Epithelial cell of prostate (primary cell): ENCODE measurements at regions not wholly inside any gene's neighbourhood (a gene's known extent, or its start where the extent isn't known, plus 50 kb on each side); places are given as distances from the start of the nearest gene placed in this dataset.
"Not testable (repeated sequence)": the region's sequence is repeated elsewhere in the genome, so short reads cannot be mapped to it uniquely, and the experiment has no call there.

Source experiments
- DNase-seq: peaks from one replicate; pipeline ENCODE4 v3.0.0-alpha.2; 2011; ENCODE audit warnings: low read depth, low spot score
- H3K27ac ChIP-seq: fragments of 450-650 bp; 2 replicates; pipeline ENCODE4 v1.5.1; 2017; ENCODE audit warnings: mild to moderate bottlenecking

DNA sequence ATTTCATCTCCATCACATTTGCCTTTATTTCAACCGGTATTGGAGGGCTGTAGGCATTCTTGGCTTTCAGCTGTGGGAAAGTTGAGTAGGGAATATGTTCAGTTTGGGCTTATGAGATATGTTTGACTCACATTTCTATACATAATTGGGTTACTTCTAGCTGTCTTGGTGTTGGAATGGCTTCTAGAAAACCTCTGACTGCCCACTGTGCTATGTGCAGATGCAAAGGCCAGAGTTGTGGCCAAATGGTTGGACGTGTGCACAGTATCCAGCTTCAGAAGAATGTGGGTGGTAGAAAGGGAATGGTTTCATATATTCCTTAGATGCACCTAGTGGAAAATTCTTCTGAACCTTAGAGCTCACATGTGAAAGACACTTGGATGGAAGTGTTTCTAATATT lies 92.6 kb upstream of the H2AZ1 start:
- no peak for DNase-seq
- no peak overlapping the region for H3K27ac ChIP-seq

DNA sequence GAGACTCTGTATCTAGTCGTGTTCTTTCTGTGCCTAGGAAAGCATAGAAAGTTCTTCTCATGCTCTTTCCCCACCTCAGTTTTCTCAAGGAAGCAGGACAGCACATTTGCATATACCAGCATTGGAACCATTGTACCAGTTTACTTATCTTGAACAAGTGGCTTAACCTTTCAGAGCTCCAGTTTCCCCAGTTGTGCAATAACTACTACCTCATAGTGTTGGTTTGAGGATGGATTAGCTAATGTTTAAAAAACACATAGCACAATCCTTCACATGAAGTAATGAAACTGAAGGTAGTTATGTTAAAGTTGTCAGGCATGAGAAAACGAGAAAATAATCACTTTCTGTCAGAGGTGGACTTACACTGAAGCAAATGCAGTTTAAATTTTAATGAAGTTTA lies 92.2 kb upstream of the H2AZ1 start:
- no peak for DNase-seq
- no peak overlapping the region for H3K27ac ChIP-seq

DNA sequence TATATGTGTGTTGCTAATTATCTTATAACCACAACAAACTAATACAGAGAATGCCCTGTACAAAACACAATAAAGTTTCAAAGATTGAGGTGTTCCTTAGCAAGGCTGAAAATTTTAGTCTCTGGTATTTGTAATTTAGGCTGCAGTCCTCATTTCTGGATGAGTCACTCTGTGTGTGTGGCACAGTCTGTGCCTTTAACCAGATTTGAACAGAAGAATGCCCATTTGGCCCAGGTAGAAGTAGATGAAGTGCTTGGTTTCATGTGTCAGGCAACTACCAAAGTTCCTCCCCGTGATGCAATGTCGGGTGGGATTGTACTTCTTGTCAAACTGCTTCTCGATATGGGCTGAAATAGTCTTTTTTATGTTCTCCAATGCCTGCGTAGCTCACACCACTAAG lies 91.6 kb upstream of the H2AZ1 start:
- no peak for DNase-seq
- no peak overlapping the region for H3K27ac ChIP-seq

DNA sequence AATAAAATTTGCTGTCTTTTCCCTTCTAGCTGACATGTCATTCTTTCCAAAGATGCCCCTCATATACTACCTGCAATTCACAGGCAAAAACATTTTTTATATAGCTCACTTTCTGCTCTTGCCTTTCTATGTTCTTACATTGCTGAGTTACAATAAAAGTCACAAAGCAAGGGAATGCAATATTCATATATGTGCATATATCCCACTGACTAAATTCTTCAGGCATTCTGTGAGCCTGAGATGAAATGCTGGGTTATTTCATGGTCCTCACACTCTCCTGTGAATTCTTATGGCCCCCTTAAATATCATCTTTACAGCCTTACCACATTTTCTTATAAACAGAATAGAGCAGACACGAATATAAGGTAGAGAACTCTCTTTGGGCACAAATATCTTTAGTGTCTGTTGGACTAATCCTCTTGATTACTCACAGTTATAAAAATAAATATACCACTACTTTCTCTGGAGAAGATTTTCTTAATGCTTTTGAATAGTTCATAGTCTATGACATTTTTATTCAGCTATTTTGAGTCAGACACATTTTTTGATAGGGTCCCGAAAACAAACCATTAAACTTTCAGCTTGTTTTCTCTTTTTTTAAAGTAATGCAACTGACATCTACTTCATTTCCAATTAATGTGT lies 84.1 kb upstream of the H2AZ1 start:
- DNase-seq, result no peak
- H3K27ac ChIP-seq, result no peak overlapping the region

DNA sequence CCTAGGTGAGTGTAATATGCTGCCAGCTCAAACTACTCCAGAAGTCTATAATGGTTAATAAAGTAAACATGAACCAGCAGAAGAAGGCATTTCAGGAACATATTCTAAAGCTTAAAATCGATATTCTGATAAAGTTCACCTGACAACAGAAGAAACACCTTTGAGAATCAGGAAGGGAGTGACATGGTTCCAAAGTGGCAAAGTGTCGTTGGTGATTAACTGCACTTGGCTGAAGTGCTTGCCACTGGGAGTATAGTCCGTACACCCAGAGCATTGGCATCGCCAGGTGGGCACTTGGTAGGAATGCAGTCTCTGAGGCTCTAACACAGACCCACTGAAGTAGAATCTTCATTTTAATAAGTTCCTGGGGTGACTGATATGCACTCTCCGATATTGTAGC lies 76.0 kb upstream of the H2AZ1 start:
- no peak overlapping the region for H3K27ac ChIP-seq
- no peak for DNase-seq

DNA sequence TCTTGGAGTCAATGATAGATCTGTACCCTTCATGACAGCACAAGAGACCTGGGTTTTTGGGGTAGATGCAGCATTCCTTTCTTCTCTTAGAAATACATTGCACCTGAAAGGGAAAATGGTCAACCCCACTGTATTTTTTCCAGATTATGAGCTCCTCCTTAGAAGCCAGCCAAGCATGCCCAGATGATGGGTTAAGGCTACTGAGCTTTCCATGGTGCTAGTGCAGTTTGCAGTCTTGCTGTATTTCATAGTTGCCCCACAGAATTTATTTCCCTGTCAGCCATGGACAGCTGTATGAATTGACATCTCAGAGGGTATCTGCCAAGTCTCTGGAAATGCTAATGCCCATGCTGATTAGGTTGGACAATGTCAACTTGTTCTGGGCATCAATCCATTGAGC lies 73.7 kb upstream of the H2AZ1 start:
- DNase-seq, result no peak
- no peak overlapping the region for H3K27ac ChIP-seq

DNA sequence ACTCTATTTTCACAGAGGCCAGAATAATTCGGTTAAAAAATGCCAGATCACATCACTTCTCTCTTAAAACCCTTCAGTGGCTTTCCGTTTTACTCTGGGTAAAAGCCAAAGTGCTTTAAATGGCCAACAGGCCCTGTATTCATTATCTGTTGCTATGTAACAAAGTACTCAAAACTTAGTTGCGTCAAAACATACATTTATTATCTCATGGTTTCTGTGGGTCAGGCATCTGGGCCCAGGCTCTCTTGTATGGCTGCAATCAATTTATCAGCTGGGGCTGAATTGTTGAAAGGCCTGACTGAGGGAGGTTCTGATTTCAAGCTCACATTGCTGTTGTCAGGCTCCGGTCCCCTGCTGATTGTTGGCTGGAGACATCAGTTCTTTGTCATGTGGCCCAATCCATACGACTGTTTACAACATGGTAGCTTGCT lies 72.7 kb upstream of the H2AZ1 start:
- no peak overlapping the region for H3K27ac ChIP-seq
- DNase-seq, result no peak

DNA sequence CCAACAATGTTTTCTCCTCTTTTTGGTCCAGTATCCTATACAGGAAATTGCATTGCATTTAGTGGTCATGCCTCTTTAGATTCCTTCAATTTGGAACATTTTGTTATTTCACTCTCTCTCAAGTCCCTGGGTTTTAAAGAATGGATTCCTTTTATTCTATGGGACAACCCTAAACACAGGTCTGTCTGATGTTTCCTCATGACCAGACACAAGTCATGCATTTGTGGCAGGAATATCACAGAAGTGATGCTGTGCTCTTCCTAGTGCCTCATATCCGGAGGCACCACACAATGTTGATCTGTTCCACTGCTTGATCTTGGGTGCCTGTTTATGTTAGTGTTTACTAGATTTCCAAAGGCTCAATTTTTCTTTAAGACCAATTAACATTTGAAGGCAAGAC lies 69.7 kb upstream of the H2AZ1 start:
- no peak overlapping the region for H3K27ac ChIP-seq
- DNase-seq, result no peak

DNA sequence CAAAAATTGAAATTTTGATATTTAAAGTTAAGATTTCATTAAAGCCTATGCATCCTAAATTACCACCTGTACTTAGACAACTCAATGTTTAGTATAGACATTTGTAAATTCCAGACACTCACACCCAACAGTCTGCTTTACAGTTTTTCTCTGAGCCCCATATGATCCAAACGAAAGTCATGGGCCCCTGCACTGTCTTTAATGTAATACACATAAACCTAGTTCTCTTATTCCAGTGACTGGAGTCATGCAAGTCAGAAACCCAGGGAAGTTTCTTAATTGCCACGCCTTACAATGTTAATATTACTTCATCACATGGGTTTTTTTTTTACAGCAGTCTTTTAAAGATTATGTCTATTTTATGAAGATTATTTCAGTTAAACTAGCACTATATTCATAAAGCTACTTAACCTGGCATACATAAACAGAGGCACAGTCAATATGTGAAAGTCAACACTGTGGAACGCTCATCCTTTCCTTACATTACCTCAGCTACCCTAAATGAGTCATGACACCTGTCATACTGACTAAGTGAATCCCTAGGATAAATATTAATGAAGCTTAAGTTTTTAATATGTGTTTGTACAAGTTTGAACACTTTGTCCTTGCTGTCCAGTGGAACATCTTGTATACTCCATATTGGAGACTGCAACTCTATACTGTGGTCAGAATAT lies 67.7 kb upstream of the H2AZ1 start:
- peak overlapping the region; percentile 84 for H3K27ac ChIP-seq
- peak; percentile 76 for DNase-seq

DNA sequence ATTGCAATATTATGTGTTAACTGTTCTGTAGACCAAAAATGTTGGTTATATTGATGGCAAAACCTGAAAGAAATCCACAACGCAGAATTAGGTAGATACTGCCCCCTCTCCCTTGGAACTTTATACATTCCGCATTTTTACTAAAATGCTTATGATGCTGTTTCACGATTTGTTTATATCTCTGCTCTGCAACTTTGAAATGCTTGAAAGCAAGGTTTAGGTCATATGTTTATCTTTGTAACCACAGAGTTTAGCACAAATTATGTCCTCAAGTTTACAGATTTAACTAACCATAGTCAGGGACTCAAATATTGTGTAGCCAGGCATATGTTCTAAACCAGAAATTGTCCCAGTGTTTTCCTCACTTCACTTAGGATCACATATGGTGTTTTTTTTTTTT lies 66.1 kb upstream of the H2AZ1 start:
- H3K27ac ChIP-seq, result no peak overlapping the region
- DNase-seq, result no peak

DNA sequence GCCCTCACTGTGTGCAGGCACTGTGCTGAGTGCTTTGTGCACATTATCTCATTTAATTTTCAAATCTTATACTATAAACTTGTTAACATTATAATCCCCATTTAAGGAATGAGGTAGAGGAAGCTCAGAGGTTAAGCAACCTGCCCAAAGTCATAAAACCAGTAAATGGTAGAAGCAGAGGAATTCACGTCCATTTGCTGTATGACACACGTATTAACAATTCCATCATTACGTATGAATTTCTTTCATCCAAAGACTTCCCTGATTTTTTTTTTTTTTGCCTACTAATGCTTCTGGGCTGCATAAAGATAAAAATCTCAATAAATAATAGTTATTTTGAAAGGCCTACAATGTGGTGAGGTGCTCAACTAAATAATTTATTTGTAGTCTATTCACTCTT lies 64.5 kb upstream of the H2AZ1 start:
- DNase-seq, result no peak

DNA sequence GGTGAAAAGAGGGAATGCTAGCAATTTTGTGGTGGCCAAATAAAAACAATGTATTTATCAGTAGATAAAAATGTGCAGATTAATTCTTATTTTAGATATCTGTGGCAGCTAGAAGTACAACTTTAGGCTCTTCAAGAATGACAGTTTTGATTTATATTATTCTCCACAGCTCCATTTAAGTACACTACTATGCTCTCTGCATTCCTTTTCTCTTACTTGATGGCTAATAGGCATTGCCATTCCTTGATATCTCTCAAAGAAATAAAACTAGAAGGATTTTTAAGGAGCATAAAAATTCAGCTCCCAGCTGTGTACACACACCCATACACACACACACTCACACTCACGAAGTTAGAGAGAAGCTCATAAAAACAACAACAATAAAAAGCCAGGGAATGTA lies 59.4 kb upstream of the H2AZ1 start:
- H3K27ac ChIP-seq, result no peak overlapping the region
- no peak for DNase-seq

More for the DNA sequence above, 64.5 kb upstream of the H2AZ1 start:
- H3K27ac ChIP-seq, result no peak overlapping the region

DNA sequence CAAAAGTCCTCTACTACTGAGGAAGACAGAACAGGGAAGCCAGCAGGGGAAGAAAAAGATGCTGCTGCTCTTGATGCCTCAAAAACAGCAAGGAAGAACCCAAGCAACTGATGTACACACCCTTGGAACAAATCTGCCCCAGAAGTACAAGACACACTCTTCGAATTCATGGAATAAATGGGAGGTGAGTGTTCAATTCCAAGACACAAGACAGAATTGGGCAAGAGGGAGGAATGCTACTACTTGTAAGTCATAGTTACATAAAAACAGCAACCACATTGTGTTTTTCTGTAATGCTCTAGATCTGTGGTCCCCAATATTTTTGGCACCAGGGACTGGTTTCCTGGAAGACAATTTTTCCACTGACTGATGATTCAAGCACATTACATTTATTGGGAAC lies 58.0 kb upstream of the H2AZ1 start:
- no peak overlapping the region for H3K27ac ChIP-seq
- no peak for DNase-seq

DNA sequence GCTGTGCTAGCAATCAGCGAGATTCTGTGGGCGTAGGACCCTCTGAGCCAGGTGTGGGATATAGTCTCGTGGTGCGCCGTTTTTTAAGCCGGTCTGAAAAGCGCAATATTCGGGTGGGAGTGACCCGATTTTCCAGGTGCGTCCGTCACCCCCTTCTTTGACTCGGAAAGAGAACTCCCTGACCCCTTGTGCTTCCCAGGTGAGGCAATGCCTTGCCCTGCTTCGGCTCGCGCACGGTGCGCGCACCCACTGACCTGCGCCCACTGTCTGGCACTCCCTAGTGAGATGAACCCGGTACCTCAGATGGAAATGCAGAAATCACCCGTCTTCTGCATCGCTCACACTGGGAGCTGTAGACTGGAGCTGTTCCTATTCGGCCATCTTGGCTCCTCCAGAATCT lies 56.1 kb upstream of the H2AZ1 start:
- DNase-seq, H3K27ac ChIP-seq: not testable (repeated sequence)
